Spleen (tissue), 11 donors: ENCODE measurements at regions not wholly inside any gene's neighbourhood (a gene's known extent, or its start where the extent isn't known, plus 50 kb on each side); places are given as distances from the start of the nearest gene placed in this dataset.

Experiments
- DNase-seq: peaks from one replicate; pipeline ENCODE4 v3.0.0-alpha.2; 2020
- H3K27ac ChIP-seq, 8 donors: fragments of 200-600 bp; sonication (generic) in 7 of 8; 1 replicate in 4 of 8; 2 replicates in 4 of 8; pipeline versions ENCODE4 v1.5.0 to v1.8.0; 2016 to 2021; ENCODE audit warnings: inconsistent platforms in 4 of 8, mild to moderate bottlenecking in 4 of 8, moderate library complexity in 1 of 8
- H3K27me3 ChIP-seq, 7 donors: fragments of 200-600 bp; sonication (generic) in 6 of 7; replicated peaks in 1 of 7; 1 replicate in 4 of 7; 2 replicates in 3 of 7; pipeline versions ENCODE4 v1.5.0 to v1.8.0; 2016 to 2021; ENCODE audit warnings: inconsistent platforms in 3 of 7, mild to moderate bottlenecking in 1 of 7
- H3K36me3 ChIP-seq, 6 donors: fragments of 200-600 bp; sonication (generic) in 5 of 6; 1 replicate in 4 of 6; 2 replicates in 2 of 6; pipeline versions ENCODE4 v1.5.0 to v1.8.0; 2016 to 2021; ENCODE audit warnings: inconsistent platforms in 2 of 6
- H3K4me1 ChIP-seq, 6 donors: fragments of 200-600 bp; sonication (generic) in 5 of 6; 1 replicate in 3 of 6; 2 replicates in 3 of 6; pipeline versions ENCODE4 v1.5.0 to v1.8.0; 2016 to 2021; ENCODE audit warnings: inconsistent platforms in 3 of 6
- H3K4me3 ChIP-seq, 8 donors: fragments of 200-600 bp; sonication (generic) in 7 of 8; 1 replicate in 4 of 8; 2 replicates in 4 of 8; pipeline versions ENCODE4 v1.5.0 to v1.8.0; 2016 to 2021; ENCODE audit warnings: inconsistent platforms in 4 of 8, mild to moderate bottlenecking in 4 of 8, moderate library complexity in 2 of 8
- H3K9me3 ChIP-seq, 8 donors: fragments of 200-600 bp; sonication (generic) in 7 of 8; 1 replicate in 4 of 8; 2 replicates in 4 of 8; pipeline versions ENCODE4 v1.5.0 to v1.8.0; 2016 to 2021; ENCODE audit warnings: inconsistent platforms in 4 of 8
- POLR2A ChIP-seq, 3 donors: fragments of 450-650 bp; IDR thresholded peaks; one replicate each; pipeline ENCODE4 v1.5.1; 2017; ENCODE audit warnings: antibody characterized with exemption in 3 of 3, mild to moderate bottlenecking in 1 of 3
- POLR2AphosphoS5 ChIP-seq, 3 donors: sonication (generic); formaldehyde crosslinking; IDR thresholded peaks; one replicate each; pipeline ENCODE4 v1.5.1; 2017; ENCODE audit warnings: antibody characterized with exemption in 3 of 3
- WGBS, 5 donors: extraction: QIAGEN DNeasy Blood & Tissue Kit in 3 of 5; methylation state at CpG; one replicate each; pipeline versions ENCODE4 v1.1.5 to v1.1.7; 2013 to 2018; 5-methylcytosine and 5-hydroxymethylcytosine counted together
- intact Hi-C: fragments of 100-400 bp; cut with DNase I; formaldehyde crosslinking; loops from one replicate; pipeline ENCODE4 v1.15.0; 2023; ENCODE audit warnings: low total_unique reads
- TF ChIP-seq, protein P1 (sequence below), 11 experiments: fragments of 200-600 bp in 7 of 11; fragments of 450-650 bp in 4 of 11; sonication (generic) in 4 of 11; IDR thresholded peaks in 8 of 11; conservative IDR thresholded peaks in 3 of 11; 1 replicate in 7 of 11; 2 replicates in 4 of 11; pipeline versions ENCODE4 v1.4.0 to v1.8.0; 2016 to 2021; ENCODE audit warnings: antibody characterized with exemption in 11 of 11, inconsistent platforms in 4 of 11, mild to moderate bottlenecking in 1 of 11
- donor health status: healthy with polysubstance abuse.
- donor health status: DM: no; HTN: no; CAD: no; lungs with moderate emphysema.
- donor health status: DM: no; HTN: no; CAD: no.
- donor health status: Bipolar disorder and iron deficiency.
- donor health status: healthy.
- donor health status: DM: no; HTN: no; CAD: no.
- donor health status: DM: yes; HTN: yes; CAD: no.

DNA sequence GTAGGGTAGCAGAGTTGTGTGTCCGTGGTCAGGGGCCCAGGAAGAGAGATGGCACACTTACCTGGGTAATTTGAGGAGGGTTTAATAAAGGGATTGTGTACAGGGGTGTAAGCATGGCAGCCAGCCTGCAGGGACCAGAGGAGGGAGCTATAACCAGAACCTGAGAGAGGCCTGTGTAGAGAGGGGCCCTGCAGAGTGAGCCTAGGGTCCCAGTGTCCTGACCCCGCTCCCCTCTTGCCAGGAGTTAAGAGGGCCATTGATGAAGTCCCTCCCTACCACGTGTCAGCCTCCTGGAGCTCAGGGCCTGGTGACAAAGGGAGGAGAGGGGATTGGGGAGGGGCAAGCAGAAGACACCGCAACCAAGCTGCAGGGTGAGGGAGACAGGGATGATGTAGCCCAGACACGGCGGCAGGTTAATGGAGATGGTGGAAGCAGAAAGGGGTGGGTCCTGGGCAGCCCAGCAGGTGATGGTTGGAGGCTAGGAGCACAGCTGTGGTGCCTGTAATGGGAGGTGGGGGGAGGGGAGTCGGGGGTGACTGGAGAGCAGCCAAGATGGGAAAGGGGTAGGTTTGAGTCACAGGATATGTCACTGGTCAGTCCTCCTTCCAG is 165.4 kb upstream of the TOPAZ1 start:
- peaks cover 0 to 7% (median 0%) of the 10 kb centered on the region in 7 donors for H3K27me3 ChIP-seq
- intact Hi-C loops, result no loop called here
- H3K4me3 ChIP-seq, result no peak overlapping the region
- no peak for TF ChIP-seq POLR2A (IDR thresholded peaks at IDR 0.05)
- TF ChIP-seq, protein P1, sequence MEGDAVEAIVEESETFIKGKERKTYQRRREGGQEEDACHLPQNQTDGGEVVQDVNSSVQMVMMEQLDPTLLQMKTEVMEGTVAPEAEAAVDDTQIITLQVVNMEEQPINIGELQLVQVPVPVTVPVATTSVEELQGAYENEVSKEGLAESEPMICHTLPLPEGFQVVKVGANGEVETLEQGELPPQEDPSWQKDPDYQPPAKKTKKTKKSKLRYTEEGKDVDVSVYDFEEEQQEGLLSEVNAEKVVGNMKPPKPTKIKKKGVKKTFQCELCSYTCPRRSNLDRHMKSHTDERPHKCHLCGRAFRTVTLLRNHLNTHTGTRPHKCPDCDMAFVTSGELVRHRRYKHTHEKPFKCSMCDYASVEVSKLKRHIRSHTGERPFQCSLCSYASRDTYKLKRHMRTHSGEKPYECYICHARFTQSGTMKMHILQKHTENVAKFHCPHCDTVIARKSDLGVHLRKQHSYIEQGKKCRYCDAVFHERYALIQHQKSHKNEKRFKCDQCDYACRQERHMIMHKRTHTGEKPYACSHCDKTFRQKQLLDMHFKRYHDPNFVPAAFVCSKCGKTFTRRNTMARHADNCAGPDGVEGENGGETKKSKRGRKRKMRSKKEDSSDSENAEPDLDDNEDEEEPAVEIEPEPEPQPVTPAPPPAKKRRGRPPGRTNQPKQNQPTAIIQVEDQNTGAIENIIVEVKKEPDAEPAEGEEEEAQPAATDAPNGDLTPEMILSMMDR (IDR thresholded peaks at IDR 0.05 in 8 of 11, conservative IDR thresholded peaks at IDR 0.05 in 3 of 11), result no peak
- no peak for TF ChIP-seq POLR2AphosphoS5 (IDR thresholded peaks at IDR 0.05)
- H3K27ac ChIP-seq, result no peak overlapping the region
- no peaks in the 10 kb centered on the region for H3K36me3 ChIP-seq
- H3K4me1 ChIP-seq, result no peaks in the 10 kb centered on the region
- no peak for DNase-seq
- WGBS, 5 donors, result 68 to 81% (median 73%) methylated on average over 7 of the region's 7 CpGs
- H3K9me3 ChIP-seq, result no peaks in the 10 kb centered on the region

DNA sequence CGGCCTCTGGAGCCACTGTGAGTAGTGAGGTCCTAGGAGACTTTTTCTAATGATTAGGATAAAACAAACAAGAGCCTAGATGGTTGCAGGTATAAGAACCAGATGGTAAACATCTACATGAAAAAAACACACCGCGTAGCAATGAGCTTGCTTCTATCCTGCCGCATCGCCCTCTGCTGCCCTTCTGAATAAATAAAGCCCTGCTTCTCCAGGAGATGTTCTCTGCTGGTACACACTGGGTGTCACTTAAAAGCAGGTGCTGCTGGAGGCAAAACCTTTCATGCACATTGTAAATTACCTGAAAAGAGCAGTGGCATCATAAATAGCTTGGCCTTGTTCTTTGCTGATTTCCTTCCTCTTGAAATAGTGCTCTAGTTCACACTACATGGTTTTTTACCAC is 164.4 kb upstream of the TOPAZ1 start:
- Histone ChIP-seq H3K27me3 (peaks cover 0 to 7% (median 0%) of the 10 kb centered on the region in 7 donors), H3K36me3 (no peaks in the 10 kb centered on the region), H3K9me3 (no peaks in the 10 kb centered on the region), H3K27ac (no peak overlapping the region), H3K4me1 (no peaks in the 10 kb centered on the region), H3K4me3 (no peak overlapping the region)
- no peak for DNase-seq
- TF ChIP-seq, protein P1 (IDR thresholded peaks at IDR 0.05 in 8 of 11, conservative IDR thresholded peaks at IDR 0.05 in 3 of 11), result no peak
- TF ChIP-seq POLR2AphosphoS5 (IDR thresholded peaks at IDR 0.05) (no peak), POLR2A (IDR thresholded peaks at IDR 0.05) (no peak)
- WGBS, 5 donors, result 54 to 68% (median 55%) methylated on average over 5 of the region's 5 CpGs
- intact Hi-C loops, result no loop called here

DNA sequence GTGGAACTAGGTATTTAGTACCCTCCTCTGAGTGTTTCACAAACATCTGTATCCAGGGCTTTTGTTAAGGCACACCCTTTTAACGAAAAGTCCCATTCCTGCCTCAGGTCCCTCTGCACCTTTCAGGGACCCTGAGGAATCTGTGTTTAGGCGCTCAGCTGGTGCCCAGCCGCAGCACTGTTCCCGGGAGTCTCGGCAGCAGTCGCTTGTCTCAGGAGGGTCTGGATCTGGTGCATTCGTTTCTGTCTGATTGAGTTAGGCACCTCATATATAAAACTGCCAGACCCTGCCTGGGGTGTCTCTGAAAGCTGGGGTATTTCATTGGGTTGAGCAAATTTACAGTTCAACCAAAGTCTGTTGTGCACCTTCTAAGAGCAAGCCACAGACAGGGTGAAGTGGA is 162.8 kb upstream of the TOPAZ1 start:
- H3K27me3 ChIP-seq, result peaks cover 0 to 3% (median 0%) of the 10 kb centered on the region in 7 donors
- H3K27ac ChIP-seq, result no peak overlapping the region
- H3K9me3 ChIP-seq, result no peaks in the 10 kb centered on the region
- TF ChIP-seq POLR2AphosphoS5 (IDR thresholded peaks at IDR 0.05), result no peak
- TF ChIP-seq, protein P1 (IDR thresholded peaks at IDR 0.05 in 8 of 11, conservative IDR thresholded peaks at IDR 0.05 in 3 of 11), result no peak
- no peak for TF ChIP-seq POLR2A (IDR thresholded peaks at IDR 0.05)
- H3K4me1 ChIP-seq, result no peaks in the 10 kb centered on the region
- H3K4me3 ChIP-seq, result no peak overlapping the region
- 86 to 93% (median 89%) methylated on average over 7 of the region's 7 CpGs for WGBS, 5 donors
- DNase-seq, result no peak
- H3K36me3 ChIP-seq, result no peaks in the 10 kb centered on the region
- intact Hi-C loops, result no loop called here

DNA sequence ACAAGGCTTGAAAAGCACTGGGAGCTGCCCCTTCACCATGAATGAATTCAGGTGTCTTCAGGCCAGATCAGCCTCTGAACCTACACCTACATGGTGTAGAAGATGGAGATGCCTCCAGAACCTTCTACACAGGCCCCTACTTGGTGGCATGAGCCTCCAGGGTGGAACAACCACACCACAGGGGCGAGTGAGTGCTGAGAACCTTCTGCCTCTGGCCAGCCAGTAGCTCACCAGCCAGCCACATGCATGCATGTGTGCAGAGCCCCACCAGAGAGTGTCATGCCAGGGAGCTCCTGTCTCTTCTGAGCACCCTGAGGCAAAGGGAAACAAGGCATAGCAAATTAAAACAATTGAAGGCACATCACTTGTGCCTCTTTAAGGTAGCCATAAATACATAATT is 161.8 kb upstream of the TOPAZ1 start:
- Histone ChIP-seq H3K27ac (no peak overlapping the region), H3K4me1 (no peaks in the 10 kb centered on the region), H3K27me3 (peaks cover 0 to 3% (median 0%) of the 10 kb centered on the region in 7 donors), H3K36me3 (no peaks in the 10 kb centered on the region), H3K4me3 (no peak overlapping the region), H3K9me3 (no peaks in the 10 kb centered on the region)
- DNase-seq, result no peak
- WGBS, 5 donors, result 60 to 82% (median 67%) methylated on average over 1 of the region's 1 CpG
- TF ChIP-seq POLR2A (IDR thresholded peaks at IDR 0.05) (no peak), POLR2AphosphoS5 (IDR thresholded peaks at IDR 0.05) (no peak)
- TF ChIP-seq, protein P1 (IDR thresholded peaks at IDR 0.05 in 8 of 11, conservative IDR thresholded peaks at IDR 0.05 in 3 of 11), result no peak
- intact Hi-C loops, result no loop called here
